SK-N-SH (cell line): ENCODE measurements at regions not wholly inside any gene's neighbourhood (a gene's known extent, or its start where the extent isn't known, plus 50 kb on each side); places are given as distances from the start of the nearest gene placed in this dataset.
"Not testable (repeated sequence)": the region's sequence is repeated elsewhere in the genome, so short reads cannot be mapped to it uniquely, and the experiment has no call there.

Experiments
- CTCF ChIA-PET: fragments of 300-600, 350-600 bp; formaldehyde crosslinking; extraction: SDS; loops from one replicate; lab custom pipeline; 2021; lab: Yijun Ruan, JAX
- POLR2A ChIA-PET: fragments of 350-600 bp; sonication (Branson Sonifier 250); formaldehyde crosslinking; extraction: SDS; loops from one replicate; lab custom pipeline; 2020; ENCODE audit warnings: antibody characterized with exemption, inconsistent platforms; lab: Yijun Ruan, JAX
- DNase-seq: peaks from one replicate; pipeline ENCODE4 v3.0.0; 2012
- H2AFZ ChIP-seq: fragments of 200-600 bp; sonication (generic); 2 replicates; pipeline ENCODE4 v1.8.1; 2016; ENCODE audit warnings: antibody characterized with exemption, mild to moderate bottlenecking, low read depth
- H3F3A ChIP-seq: fragments of 200-600 bp; sonication (generic); replicated peaks from 2 replicates; pipeline ENCODE3; 2016; ENCODE audit warnings: antibody characterized with exemption, mild to moderate bottlenecking; ENCODE audit not compliant: insufficient read depth
- H3K27ac ChIP-seq, 2 experiments: fragments of 200-500 bp in 1 of 2; fragments of 200-600 bp in 1 of 2; sonication (Bioruptor generic) in 1 of 2; sonication (generic), shearing (Covaris generic) in 1 of 2; 2 replicates each; pipeline versions ENCODE4 v1.5.1 to v1.6.1; 2014 to 2016; ENCODE audit warnings: low read depth in 2 of 2, inconsistent platforms in 1 of 2, low read length in 1 of 2, mild to moderate bottlenecking in 1 of 2, mixed read lengths in 1 of 2
- H3K27me3 ChIP-seq: fragments of 200-600 bp; sonication (generic), shearing (Covaris generic); 2 replicates; pipeline ENCODE4 v1.6.1; 2016; ENCODE audit warnings: mixed run types; ENCODE audit not compliant: insufficient read depth
- H3K36me3 ChIP-seq, 2 experiments: fragments of 200-500 bp in 1 of 2; fragments of 200-600 bp in 1 of 2; sonication (Bioruptor generic) in 1 of 2; sonication (generic) in 1 of 2; replicated peaks in 1 of 2; 2 replicates each; pipeline versions ENCODE3 to v1.5.1; 2014 to 2016; ENCODE audit warnings: low read length in 1 of 2, mild to moderate bottlenecking in 1 of 2; ENCODE audit not compliant: insufficient read depth in 2 of 2, control insufficient read depth in 1 of 2
- H3K4me1 ChIP-seq, 2 experiments: fragments of 200-500 bp in 1 of 2; fragments of 200-600 bp in 1 of 2; sonication (Bioruptor generic) in 1 of 2; sonication (generic), shearing (Covaris generic) in 1 of 2; 2 replicates each; pipeline versions ENCODE4 v1.5.1 to v1.6.1; 2014 to 2016; ENCODE audit warnings: low read depth in 1 of 2, low read length in 1 of 2, mixed run types in 1 of 2; ENCODE audit not compliant: insufficient read depth in 2 of 2, control insufficient read depth in 1 of 2
- H3K4me2 ChIP-seq: fragments of 200-600 bp; sonication (generic), shearing (Covaris generic); 2 replicates; pipeline ENCODE4 v1.6.1; 2017; ENCODE audit warnings: mixed run types
- H3K4me3 ChIP-seq, 2 experiments: fragments of 200-500 bp in 1 of 2; fragments of 200-600 bp in 1 of 2; sonication (Bioruptor generic) in 1 of 2; sonication (generic), shearing (Covaris generic) in 1 of 2; 2 replicates each; pipeline versions ENCODE4 v1.5.1 to v1.8.1; 2014 to 2016; ENCODE audit warnings: low read depth in 2 of 2, inconsistent platforms in 1 of 2, low read length in 1 of 2, mild to moderate bottlenecking in 1 of 2, mixed read lengths in 1 of 2, moderate library complexity in 1 of 2
- H3K79me2 ChIP-seq: fragments of 200-600 bp; sonication (generic); 2 replicates; pipeline ENCODE4 v1.8.1; 2017; ENCODE audit warnings: mild to moderate bottlenecking; ENCODE audit not compliant: insufficient read depth
- H3K9ac ChIP-seq: fragments of 200-600 bp; sonication (generic); 2 replicates; pipeline ENCODE4 v1.6.1; 2017; ENCODE audit warnings: mixed run types
- H3K9me2 ChIP-seq: fragments of 200-600 bp; sonication (generic); 2 replicates; pipeline ENCODE4 v1.6.1; 2017; ENCODE audit warnings: mixed run types
- H3K9me3 ChIP-seq: fragments of 200-600 bp; sonication (generic); 2 replicates; pipeline ENCODE4 v1.6.1; 2017; ENCODE audit warnings: mixed run types, mild to moderate bottlenecking, moderate library complexity
- H4K20me1 ChIP-seq: fragments of 200-600 bp; sonication (generic); 2 replicates; pipeline ENCODE4 v1.6.1; 2017; ENCODE audit warnings: mild to moderate bottlenecking, mixed run types; ENCODE audit not compliant: insufficient read depth
- CHD2 ChIP-seq: fragments of 150-350 bp; IDR thresholded peaks from 2 replicates; pipeline ENCODE4 v1.6.1; 2018; ENCODE audit warnings: low read length; ENCODE audit not compliant: partially characterized antibody
- CTCF ChIP-seq: fragments of 200-600 bp; sonication (generic); IDR thresholded peaks from 2 replicates; pipeline ENCODE4 v1.6.1; 2017; ENCODE audit warnings: antibody characterized with exemption, mild to moderate bottlenecking, moderate library complexity
- EZH2phosphoT487 ChIP-seq: fragments of 200-600 bp; sonication (generic); IDR thresholded peaks from 2 replicates; pipeline ENCODE4 v1.6.1; 2017; ENCODE audit warnings: low read depth, mixed run types, mild to moderate bottlenecking, antibody characterized with exemption, moderate library complexity, borderline replicate concordance
- FOXM1 ChIP-seq: IDR thresholded peaks from 2 replicates; pipeline ENCODE4 v1.4.0; 2012; ENCODE audit warnings: low read depth, mild to moderate bottlenecking
- GATA2 ChIP-seq: sonication (generic); formaldehyde crosslinking; IDR thresholded peaks from 2 replicates; pipeline ENCODE4 v1.5.0; 2020; ENCODE audit warnings: mild to moderate bottlenecking, missing genetic modification reagents
- JUND ChIP-seq: IDR thresholded peaks from 2 replicates; pipeline ENCODE4 v1.4.0; 2012
- MAX ChIP-seq: IDR thresholded peaks from 2 replicates; pipeline ENCODE4 v1.4.0; 2012; ENCODE audit warnings: low read depth
- MXI1 ChIP-seq: IDR thresholded peaks from 2 replicates; pipeline ENCODE4 v1.6.1; 2012; ENCODE audit warnings: mild to moderate bottlenecking, low read depth, low read length, improper control_type of control experiment
- NRF1 ChIP-seq: IDR thresholded peaks from 2 replicates; pipeline ENCODE4 v1.6.1; 2012; ENCODE audit warnings: low read depth, mild to moderate bottlenecking, low read length
- POLR2AphosphoS5 ChIP-seq: IDR thresholded peaks from 2 replicates; pipeline ENCODE4 v1.6.1; 2012; ENCODE audit warnings: low read depth, low read length
- RAD21 ChIP-seq: IDR thresholded peaks from 2 replicates; pipeline ENCODE4 v1.6.1; 2012; ENCODE audit warnings: mild to moderate bottlenecking, low read length
- RXRA ChIP-seq: IDR thresholded peaks from 2 replicates; pipeline ENCODE4 v1.4.0; 2012; ENCODE audit warnings: low read depth, mild to moderate bottlenecking, borderline replicate concordance
- SIN3A ChIP-seq: IDR thresholded peaks from 2 replicates; pipeline ENCODE4 v1.6.1; 2012; ENCODE audit warnings: low read depth, mild to moderate bottlenecking, low read length, moderate library complexity, borderline replicate concordance
- TEAD4 ChIP-seq: IDR thresholded peaks from 2 replicates; pipeline ENCODE4 v1.4.0; 2012; ENCODE audit warnings: mild to moderate bottlenecking, borderline replicate concordance; ENCODE audit not compliant: insufficient read depth
- YY1 ChIP-seq: IDR thresholded peaks from 2 replicates; pipeline ENCODE4 v1.4.0; 2012; ENCODE audit warnings: low read depth, mild to moderate bottlenecking
- WGBS: methylation state at CpG from one replicate; pipeline ENCODE4 v1.1.6; 2017; ENCODE audit warnings: low lambda C conversion rate; 5-methylcytosine and 5-hydroxymethylcytosine counted together
- TF ChIP-seq, protein P1 (sequence below): IDR thresholded peaks from 2 replicates; pipeline ENCODE4; 2012
- TF ChIP-seq, protein P2 (sequence below): fragments of 150-350 bp; IDR thresholded peaks from 2 replicates; pipeline ENCODE4 v1.6.1; 2016; ENCODE audit warnings: mild to moderate bottlenecking, low read depth, low read length
- TF ChIP-seq, protein P3 (sequence below): fragments of 150-350 bp; IDR thresholded peaks from 2 replicates; pipeline ENCODE4 v1.6.1; 2017; ENCODE audit warnings: antibody characterized with exemption, low read length, low read depth, borderline replicate concordance

GRCh38 chr3:3433711-3434110 is 254.2 kb upstream of the CRBN start:
- Histone ChIP-seq H3K9ac (no peak overlapping the region), H2AFZ (no peak overlapping the region), H3K4me1 (no peaks in the 10 kb centered on the region), H3K9me3 (no peaks in the 10 kb centered on the region), H3K27me3 (no peaks in the 10 kb centered on the region), H4K20me1 (no peaks in the 10 kb centered on the region), H3K79me2 (no peaks in the 10 kb centered on the region), H3K4me2 (no peak overlapping the region), H3F3A (no peaks in the 10 kb centered on the region), H3K4me3 (no peak overlapping the region), H3K27ac (no peak overlapping the region), H3K9me2 (no peaks in the 10 kb centered on the region), H3K36me3 (no peaks in the 10 kb centered on the region)
- TF ChIP-seq SIN3A (no peak), POLR2AphosphoS5 (no peak), CTCF (no peak), TEAD4 (no peak), CHD2 (no peak), RAD21 (no peak), RXRA (no peak), JUND (no peak), YY1 (no peak), FOXM1 (no peak), EZH2phosphoT487 (no peak)
- TF ChIP-seq, protein P1, sequence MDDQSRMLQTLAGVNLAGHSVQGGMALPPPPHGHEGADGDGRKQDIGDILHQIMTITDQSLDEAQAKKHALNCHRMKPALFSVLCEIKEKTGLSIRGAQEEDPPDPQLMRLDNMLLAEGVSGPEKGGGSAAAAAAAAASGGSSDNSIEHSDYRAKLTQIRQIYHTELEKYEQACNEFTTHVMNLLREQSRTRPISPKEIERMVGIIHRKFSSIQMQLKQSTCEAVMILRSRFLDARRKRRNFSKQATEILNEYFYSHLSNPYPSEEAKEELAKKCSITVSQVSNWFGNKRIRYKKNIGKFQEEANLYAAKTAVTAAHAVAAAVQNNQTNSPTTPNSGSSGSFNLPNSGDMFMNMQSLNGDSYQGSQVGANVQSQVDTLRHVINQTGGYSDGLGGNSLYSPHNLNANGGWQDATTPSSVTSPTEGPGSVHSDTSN: no peak
- 5% methylated on average over 2 of the region's 2 CpGs for WGBS
- no peak for DNase-seq
- ChIA-PET POLR2A (no interaction called here), CTCF (no interaction called here)

- TF ChIP-seq GATA2 (CRISPR knock-in tag): no peak
- TF ChIP-seq NRF1: no peak
- TF ChIP-seq, protein P2, sequence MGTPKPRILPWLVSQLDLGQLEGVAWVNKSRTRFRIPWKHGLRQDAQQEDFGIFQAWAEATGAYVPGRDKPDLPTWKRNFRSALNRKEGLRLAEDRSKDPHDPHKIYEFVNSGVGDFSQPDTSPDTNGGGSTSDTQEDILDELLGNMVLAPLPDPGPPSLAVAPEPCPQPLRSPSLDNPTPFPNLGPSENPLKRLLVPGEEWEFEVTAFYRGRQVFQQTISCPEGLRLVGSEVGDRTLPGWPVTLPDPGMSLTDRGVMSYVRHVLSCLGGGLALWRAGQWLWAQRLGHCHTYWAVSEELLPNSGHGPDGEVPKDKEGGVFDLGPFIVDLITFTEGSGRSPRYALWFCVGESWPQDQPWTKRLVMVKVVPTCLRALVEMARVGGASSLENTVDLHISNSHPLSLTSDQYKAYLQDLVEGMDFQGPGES: no peak
- no peak for TF ChIP-seq FOXM1
- TF ChIP-seq, protein P3, sequence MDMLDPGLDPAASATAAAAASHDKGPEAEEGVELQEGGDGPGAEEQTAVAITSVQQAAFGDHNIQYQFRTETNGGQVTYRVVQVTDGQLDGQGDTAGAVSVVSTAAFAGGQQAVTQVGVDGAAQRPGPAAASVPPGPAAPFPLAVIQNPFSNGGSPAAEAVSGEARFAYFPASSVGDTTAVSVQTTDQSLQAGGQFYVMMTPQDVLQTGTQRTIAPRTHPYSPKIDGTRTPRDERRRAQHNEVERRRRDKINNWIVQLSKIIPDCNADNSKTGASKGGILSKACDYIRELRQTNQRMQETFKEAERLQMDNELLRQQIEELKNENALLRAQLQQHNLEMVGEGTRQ: no peak
- no peak for TF ChIP-seq MAX
- no peak for TF ChIP-seq CHD2
- TF ChIP-seq MXI1: no peak
- no peak for TF ChIP-seq EZH2phosphoT487
- TF ChIP-seq JUND: no peak
- POLR2A ChIA-PET: no interaction called here
- WGBS: 0% methylated on average over 5 of the region's 5 CpGs
Measured at GRCh38 chr3:3429841-3430240, 250.3 kb upstream of the CRBN start.

GRCh38 chr3:3407707-3408106 is 228.2 kb upstream of the CRBN start:
- DNase-seq, H2AFZ ChIP-seq, H3K27me3 ChIP-seq, H3K27ac ChIP-seq, H3K9ac ChIP-seq, H3K36me3 ChIP-seq, CTCF ChIA-PET, H3K9me3 ChIP-seq, H3K4me3 ChIP-seq, H4K20me1 ChIP-seq, POLR2A ChIA-PET, H3K4me1 ChIP-seq, H3K9me2 ChIP-seq, H3K79me2 ChIP-seq, H3F3A ChIP-seq, H3K4me2 ChIP-seq: not testable (repeated sequence)
- WGBS: 0% methylated on average over 1 of the region's 4 CpGs

More at GRCh38 chr3:3429841-3430240, 250.3 kb upstream of the CRBN start:
- H3K27ac ChIP-seq: no peak overlapping the region
- no peak overlapping the region for H3K4me2 ChIP-seq
- H3F3A ChIP-seq: no peaks in the 10 kb centered on the region
- CTCF ChIA-PET: no interaction called here
- H3K9me3 ChIP-seq: no peaks in the 10 kb centered on the region
- H4K20me1 ChIP-seq: no peaks in the 10 kb centered on the region
- H2AFZ ChIP-seq: no peak overlapping the region
- no peak for DNase-seq
- no peaks in the 10 kb centered on the region for H3K4me1 ChIP-seq
- no peaks in the 10 kb centered on the region for H3K79me2 ChIP-seq
- no peak overlapping the region for H3K4me3 ChIP-seq
- no peaks in the 10 kb centered on the region for H3K36me3 ChIP-seq
- H3K9me2 ChIP-seq: no peaks in the 10 kb centered on the region
- H3K27me3 ChIP-seq: no peaks in the 10 kb centered on the region
- no peak overlapping the region for H3K9ac ChIP-seq
